ENCODE measurements at regions not wholly inside any gene's neighbourhood (a gene's known extent, or its start where the extent isn't known, plus 50 kb on each side); places are given as distances from the start of the nearest gene placed in this dataset.

- H3K9me1 ChIP-seq (ENCODE audit: control insufficient read depth, insufficient read depth, low read length) = no peaks in the 10 kb centered on the region
- ChIA-PET CTCF (ENCODE audit: low intra/inter-chr PET ratio) (no interaction called here), POLR2A (interaction anchor here (0.6 kb wide), 1 partner anchor 182 kb away, joined by 3 read pairs; no protein-coding TSS in a partner anchor)
- BruUV-seq (replicated peaks) = no TSS peak
- H3K4me1 ChIP-seq (replicated peaks in 1 of 2; ENCODE audit: control insufficient read depth in 2 of 2, insufficient read depth in 2 of 2, low read length in 2 of 2) = no peaks in the 10 kb centered on the region
- H3K79me2 ChIP-seq (ENCODE audit: control insufficient read depth, insufficient read depth, low read length) = no peaks in the 10 kb centered on the region
- H2AFZ ChIP-seq (ENCODE audit: low read depth, low read length) = no peak overlapping the region
- no peak overlapping the region for H3K27ac ChIP-seq (ENCODE audit: extremely low read depth, low read depth, low read length)
- H3K4me3 ChIP-seq = no peak overlapping the region
- H3K9me3 ChIP-seq (replicated peaks; ENCODE audit: control insufficient read depth, insufficient read depth, low read depth, low read length) = peaks cover 9% of the 10 kb centered on the region
- FAIRE-seq = no peak
- ATAC-seq = no peak
- intact Hi-C loops (cut with micrococcal nuclease) (no loop called here), in situ Hi-C loops (cut with MboI) (no loop called here)
- H3K36me3 ChIP-seq (ENCODE audit: control insufficient read depth, insufficient read depth, low read length) = no peaks in the 10 kb centered on the region
- H4K20me1 ChIP-seq (replicated peaks; ENCODE audit: control insufficient read depth, insufficient read depth, low read length) = no peaks in the 10 kb centered on the region
- TF ChIP-seq SIX5 (IDR thresholded peaks at IDR 0.05; ENCODE audit: borderline replicate concordance in 1 of 2, insufficient read depth in 1 of 2, low read depth in 1 of 2, low read length in 2 of 2) (no peak), ATF7 (IDR thresholded peaks at IDR 0.05) (no peak), NR4A1 (CRISPR knock-in tag; IDR thresholded peaks at IDR 0.05) (no peak), NR4A1 (tag; IDR thresholded peaks at IDR 0.05) (no peak), PKNOX1 (IDR thresholded peaks at IDR 0.05) (no peak), CREB1 (IDR thresholded peaks at IDR 0.05) (no peak), CREB1 (CRISPR knock-in tag; IDR thresholded peaks at IDR 0.05) (no peak), CHD1 (IDR thresholded peaks at IDR 0.05; ENCODE audit: low read length) (no peak), JUN (IDR thresholded peaks at IDR 0.05; ENCODE audit: borderline replicate concordance, low read depth, low read length) (no peak), JUN (CRISPR knock-in tag; IDR thresholded peaks at IDR 0.05; ENCODE audit: borderline replicate concordance) (no peak)
- TF ChIP-seq, protein P1, sequence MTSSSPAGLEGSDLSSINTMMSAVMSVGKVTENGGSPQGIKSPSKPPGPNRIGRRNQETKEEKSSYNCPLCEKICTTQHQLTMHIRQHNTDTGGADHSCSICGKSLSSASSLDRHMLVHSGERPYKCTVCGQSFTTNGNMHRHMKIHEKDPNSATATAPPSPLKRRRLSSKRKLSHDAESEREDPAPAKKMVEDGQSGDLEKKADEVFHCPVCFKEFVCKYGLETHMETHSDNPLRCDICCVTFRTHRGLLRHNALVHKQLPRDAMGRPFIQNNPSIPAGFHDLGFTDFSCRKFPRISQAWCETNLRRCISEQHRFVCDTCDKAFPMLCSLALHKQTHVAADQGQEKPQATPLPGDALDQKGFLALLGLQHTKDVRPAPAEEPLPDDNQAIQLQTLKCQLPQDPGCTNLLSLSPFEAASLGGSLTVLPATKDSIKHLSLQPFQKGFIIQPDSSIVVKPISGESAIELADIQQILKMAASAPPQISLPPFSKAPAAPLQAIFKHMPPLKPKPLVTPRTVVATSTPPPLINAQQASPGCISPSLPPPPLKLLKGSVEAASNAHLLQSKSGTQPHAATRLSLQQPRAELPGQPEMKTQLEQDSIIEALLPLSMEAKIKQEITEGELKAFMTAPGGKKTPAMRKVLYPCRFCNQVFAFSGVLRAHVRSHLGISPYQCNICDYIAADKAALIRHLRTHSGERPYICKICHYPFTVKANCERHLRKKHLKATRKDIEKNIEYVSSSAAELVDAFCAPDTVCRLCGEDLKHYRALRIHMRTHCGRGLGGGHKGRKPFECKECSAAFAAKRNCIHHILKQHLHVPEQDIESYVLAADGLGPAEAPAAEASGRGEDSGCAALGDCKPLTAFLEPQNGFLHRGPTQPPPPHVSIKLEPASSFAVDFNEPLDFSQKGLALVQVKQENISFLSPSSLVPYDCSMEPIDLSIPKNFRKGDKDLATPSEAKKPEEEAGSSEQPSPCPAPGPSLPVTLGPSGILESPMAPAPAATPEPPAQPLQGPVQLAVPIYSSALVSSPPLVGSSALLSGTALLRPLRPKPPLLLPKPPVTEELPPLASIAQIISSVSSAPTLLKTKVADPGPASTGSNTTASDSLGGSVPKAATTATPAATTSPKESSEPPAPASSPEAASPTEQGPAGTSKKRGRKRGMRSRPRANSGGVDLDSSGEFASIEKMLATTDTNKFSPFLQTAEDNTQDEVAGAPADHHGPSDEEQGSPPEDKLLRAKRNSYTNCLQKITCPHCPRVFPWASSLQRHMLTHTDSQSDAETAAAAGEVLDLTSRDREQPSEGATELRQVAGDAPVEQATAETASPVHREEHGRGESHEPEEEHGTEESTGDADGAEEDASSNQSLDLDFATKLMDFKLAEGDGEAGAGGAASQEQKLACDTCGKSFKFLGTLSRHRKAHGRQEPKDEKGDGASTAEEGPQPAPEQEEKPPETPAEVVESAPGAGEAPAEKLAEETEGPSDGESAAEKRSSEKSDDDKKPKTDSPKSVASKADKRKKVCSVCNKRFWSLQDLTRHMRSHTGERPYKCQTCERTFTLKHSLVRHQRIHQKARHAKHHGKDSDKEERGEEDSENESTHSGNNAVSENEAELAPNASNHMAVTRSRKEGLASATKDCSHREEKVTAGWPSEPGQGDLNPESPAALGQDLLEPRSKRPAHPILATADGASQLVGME (CRISPR knock-in tag; IDR thresholded peaks at IDR 0.05) = no peak
- TF ChIP-seq, protein P2, sequence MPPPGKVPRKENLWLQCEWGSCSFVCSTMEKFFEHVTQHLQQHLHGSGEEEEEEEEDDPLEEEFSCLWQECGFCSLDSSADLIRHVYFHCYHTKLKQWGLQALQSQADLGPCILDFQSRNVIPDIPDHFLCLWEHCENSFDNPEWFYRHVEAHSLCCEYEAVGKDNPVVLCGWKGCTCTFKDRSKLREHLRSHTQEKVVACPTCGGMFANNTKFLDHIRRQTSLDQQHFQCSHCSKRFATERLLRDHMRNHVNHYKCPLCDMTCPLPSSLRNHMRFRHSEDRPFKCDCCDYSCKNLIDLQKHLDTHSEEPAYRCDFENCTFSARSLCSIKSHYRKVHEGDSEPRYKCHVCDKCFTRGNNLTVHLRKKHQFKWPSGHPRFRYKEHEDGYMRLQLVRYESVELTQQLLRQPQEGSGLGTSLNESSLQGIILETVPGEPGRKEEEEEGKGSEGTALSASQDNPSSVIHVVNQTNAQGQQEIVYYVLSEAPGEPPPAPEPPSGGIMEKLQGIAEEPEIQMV (tag; conservative IDR thresholded peaks at IDR 0.05; ENCODE audit: low read depth) = no peak
- TF ChIP-seq, protein P3, sequence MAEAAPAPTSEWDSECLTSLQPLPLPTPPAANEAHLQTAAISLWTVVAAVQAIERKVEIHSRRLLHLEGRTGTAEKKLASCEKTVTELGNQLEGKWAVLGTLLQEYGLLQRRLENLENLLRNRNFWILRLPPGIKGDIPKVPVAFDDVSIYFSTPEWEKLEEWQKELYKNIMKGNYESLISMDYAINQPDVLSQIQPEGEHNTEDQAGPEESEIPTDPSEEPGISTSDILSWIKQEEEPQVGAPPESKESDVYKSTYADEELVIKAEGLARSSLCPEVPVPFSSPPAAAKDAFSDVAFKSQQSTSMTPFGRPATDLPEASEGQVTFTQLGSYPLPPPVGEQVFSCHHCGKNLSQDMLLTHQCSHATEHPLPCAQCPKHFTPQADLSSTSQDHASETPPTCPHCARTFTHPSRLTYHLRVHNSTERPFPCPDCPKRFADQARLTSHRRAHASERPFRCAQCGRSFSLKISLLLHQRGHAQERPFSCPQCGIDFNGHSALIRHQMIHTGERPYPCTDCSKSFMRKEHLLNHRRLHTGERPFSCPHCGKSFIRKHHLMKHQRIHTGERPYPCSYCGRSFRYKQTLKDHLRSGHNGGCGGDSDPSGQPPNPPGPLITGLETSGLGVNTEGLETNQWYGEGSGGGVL (CRISPR knock-in tag; IDR thresholded peaks at IDR 0.05) = no peak
- H3K4me2 ChIP-seq (ENCODE audit: insufficient read depth, low read length) = no peak overlapping the region
- H3K27me3 ChIP-seq (ENCODE audit: control insufficient read depth in 2 of 2, insufficient read depth in 2 of 2, low read length in 2 of 2) = peaks cover 6 to 14% of the 10 kb centered on the region in 2 experiments; a peak in 4 of 5 replicates
- H3K9ac ChIP-seq (ENCODE audit: insufficient read depth in 1 of 2, low read depth in 2 of 2, low read length in 2 of 2) = no peak overlapping the region
- DNase-seq (ENCODE audit: extremely low read depth in 1 of 4, low spot score in 3 of 4) = no peak
- WGBS (ENCODE audit: insufficient coverage, low coverage, missing lambda C conversion rate) = 0% methylated on average over 2 of the region's 2 CpGs
These were observed 104.9 kb downstream of the BUB3 start for GRCh38 chr10:123259081-123259480.
